Coronary artery (tissue), 2 donors: ENCODE measurements at regions not wholly inside any gene's neighbourhood (a gene's known extent, or its start where the extent isn't known, plus 50 kb on each side); places are given as distances from the start of the nearest gene placed in this dataset.

Experiments used
- DNase-seq: peaks from one replicate; pipeline ENCODE4 v3.0.0-alpha.2; 2017; ENCODE audit warnings: low spot score
- H3K27ac ChIP-seq, 2 donors: fragments of 200-600 bp; sonication (generic); one replicate each; pipeline ENCODE4 v1.5.1; 2016 to 2019
- H3K4me3 ChIP-seq: fragments of 200-600 bp; sonication (generic); 2 replicates; pipeline ENCODE4 v1.5.1; 2016; ENCODE audit warnings: mild to moderate bottlenecking, moderate library complexity
- TF ChIP-seq, protein P1 (sequence below): fragments of 200-600 bp; sonication (generic); IDR thresholded peaks from one replicate; pipeline ENCODE4 v1.5.1; 2019; ENCODE audit warnings: antibody characterized with exemption

DNA sequence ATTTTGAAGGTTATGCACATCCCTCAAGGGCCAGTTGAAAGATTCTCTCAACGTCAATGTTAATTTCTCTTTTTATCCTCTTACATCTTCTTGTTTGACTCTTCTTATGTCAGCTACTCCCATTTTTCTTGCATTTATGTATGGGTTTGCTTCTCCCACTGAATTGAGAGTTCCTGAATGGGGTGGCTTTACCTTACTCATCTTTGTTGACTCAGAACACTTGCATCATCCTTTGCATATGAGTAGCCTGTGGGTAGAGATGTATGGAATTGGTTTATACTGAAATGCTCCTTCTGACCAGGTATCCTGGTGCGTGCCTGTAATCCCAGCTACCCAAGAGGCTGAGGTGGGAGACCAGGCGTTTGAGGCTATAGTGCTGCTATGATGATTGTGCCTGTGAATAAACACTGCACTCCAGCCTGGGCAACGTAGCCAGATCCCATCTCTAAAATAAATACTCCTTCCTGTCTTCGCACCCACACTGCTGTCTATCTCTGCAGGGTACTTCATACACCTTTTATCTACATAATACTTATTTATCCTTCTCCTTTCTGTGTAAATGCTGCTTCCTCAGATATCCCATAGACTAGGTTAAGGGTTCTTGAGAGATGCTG is 123.6 kb upstream of the DPH6 start:
- TF ChIP-seq, protein P1, sequence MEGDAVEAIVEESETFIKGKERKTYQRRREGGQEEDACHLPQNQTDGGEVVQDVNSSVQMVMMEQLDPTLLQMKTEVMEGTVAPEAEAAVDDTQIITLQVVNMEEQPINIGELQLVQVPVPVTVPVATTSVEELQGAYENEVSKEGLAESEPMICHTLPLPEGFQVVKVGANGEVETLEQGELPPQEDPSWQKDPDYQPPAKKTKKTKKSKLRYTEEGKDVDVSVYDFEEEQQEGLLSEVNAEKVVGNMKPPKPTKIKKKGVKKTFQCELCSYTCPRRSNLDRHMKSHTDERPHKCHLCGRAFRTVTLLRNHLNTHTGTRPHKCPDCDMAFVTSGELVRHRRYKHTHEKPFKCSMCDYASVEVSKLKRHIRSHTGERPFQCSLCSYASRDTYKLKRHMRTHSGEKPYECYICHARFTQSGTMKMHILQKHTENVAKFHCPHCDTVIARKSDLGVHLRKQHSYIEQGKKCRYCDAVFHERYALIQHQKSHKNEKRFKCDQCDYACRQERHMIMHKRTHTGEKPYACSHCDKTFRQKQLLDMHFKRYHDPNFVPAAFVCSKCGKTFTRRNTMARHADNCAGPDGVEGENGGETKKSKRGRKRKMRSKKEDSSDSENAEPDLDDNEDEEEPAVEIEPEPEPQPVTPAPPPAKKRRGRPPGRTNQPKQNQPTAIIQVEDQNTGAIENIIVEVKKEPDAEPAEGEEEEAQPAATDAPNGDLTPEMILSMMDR: no peak
- DNase-seq: no peak
- no peak overlapping the region for H3K4me3 ChIP-seq
- H3K27ac ChIP-seq: no peak overlapping the region

DNA sequence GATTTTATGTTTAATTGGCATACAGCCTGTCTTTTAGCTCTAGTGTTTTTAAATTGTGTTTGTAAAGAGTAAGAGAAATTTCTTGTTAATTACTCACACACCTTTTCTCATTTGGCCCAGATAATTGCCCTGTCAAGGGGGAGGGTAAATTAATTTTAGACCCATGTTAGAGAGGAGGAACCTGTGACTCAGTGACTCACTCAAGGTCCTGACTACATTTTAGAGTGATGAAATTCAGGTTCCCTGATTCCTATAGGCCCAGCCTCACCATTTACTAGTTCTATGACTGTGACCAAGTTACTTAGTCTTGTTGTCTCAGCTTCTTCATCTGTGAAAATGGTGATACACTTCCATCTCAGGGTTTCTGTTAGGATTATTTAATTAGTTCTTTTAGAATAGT is 125.2 kb upstream of the DPH6 start:
- no peak overlapping the region for H3K4me3 ChIP-seq
- DNase-seq: no peak
- H3K27ac ChIP-seq: no peak overlapping the region
- TF ChIP-seq, protein P1: no peak

DNA sequence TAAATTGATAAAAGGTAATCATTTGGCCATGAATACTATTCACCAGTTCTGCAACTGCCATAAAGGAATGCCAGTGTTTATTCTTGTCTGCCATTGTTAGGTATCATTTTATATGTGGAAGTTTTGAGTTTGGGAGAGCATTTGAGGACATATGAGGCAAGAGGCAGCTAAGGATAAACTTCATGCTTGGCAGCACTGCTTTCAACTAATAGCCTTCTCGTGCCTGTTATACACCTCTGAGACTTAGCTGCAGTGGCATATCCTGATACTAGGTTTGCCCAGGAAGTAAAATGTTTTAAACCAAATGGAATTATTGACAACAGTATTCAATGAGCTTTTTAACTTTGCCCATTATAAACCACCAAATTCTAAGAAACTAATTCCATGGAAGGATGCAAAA is 126.0 kb upstream of the DPH6 start:
- H3K27ac ChIP-seq: no peak overlapping the region
- DNase-seq: no peak
- no peak overlapping the region for H3K4me3 ChIP-seq
- TF ChIP-seq, protein P1: no peak

DNA sequence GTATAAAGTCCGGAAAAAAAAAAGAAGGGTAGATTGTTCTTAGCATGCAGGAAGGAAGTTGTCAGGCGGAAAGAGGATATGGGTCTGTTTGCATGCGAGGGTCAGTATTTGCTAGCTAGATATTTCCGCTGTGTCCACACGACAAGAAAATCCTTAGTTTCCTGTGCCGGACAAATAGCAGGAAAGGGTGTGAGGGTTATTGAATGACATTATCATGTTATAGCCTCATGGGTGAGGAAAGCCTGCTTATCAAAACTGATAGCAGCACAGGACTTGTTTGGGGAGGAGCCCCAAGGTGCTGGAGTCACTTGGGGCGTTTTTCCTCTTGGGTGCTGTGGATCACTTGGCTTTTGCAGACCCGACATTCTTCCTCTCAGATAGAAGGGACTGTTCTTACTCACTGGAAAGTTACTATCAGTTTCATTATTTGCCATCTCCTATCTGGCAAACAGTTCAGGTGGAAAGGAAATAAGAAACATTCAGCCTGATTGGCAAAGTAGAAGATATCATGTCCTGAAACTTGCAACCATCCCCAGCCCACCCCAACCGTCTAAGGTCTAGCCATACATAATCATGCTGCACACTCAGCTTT is 127.2 kb upstream of the DPH6 start:
- Histone ChIP-seq H3K27ac (no peak overlapping the region), H3K4me3 (no peak overlapping the region)
- DNase-seq: no peak
- TF ChIP-seq, protein P1: no peak

DNA sequence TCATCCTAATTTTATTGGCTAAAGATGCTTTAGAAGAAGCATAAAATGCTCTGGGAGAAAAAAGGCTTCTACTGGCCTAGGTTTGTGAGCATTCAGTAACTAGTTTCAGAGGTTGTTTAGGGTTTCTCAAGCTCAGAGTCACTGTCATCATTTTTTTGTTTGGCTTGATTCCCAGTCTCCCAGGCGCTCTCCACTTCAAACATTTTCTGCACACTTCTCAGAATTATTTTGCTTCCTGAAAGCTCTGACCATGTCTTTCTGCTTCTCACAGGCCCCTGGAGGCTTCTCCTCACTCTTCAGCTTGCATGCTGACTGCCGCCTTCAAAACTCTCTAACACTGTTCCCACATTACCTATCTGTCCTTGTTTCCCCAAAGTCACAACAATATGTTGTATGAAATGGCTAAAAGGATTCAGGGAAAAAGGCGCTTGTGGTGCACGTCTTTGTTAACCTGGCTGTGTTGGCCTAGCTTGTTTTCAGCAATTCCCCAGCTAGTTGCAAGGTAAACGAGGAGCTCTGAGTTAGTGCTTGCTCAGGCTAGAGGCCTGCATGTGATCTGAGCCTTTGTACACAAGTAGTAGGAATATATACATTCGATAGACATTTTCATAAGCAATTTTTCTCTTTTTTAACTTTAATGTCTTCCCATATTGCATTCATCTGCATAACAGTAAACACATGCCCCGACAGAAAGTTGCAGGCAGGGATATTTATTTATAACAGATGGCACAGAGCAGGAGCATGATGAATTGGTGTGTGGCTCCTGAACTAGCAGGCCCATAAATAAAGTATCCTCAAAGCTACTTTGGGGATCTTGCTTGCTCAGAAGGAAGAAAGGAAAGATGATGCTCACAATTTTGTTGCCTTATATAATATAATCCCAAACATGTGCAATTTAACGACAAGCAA is 129.2 kb upstream of the DPH6 start:
- DNase-seq: no peak
- H3K27ac ChIP-seq: no peak overlapping the region
- H3K4me3 ChIP-seq: no peak overlapping the region
- TF ChIP-seq, protein P1: no peak

DNA sequence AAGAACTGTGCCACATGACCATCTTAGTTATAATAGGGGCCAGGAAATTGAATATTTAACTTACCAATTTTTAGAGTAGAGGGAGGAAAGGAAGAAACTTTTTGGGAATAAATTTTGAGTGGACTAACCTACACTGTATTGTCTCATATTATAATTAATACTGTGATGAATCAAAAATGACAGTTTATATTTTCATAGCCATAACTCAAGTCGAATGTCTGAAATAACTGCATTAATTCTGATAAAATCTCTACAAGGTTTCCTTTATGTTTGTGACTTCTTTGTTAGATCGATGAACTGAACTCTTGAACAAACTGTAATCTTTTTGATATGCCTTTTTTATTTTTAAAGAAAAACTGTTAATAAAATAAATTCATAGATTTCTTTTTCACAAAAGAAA is 132.8 kb upstream of the DPH6 start:
- H3K27ac ChIP-seq: no peak overlapping the region
- DNase-seq: no peak
- TF ChIP-seq, protein P1: no peak

More for the DNA sequence above, 132.8 kb upstream of the DPH6 start:
- no peak overlapping the region for H3K4me3 ChIP-seq
